Activated naive CD4-positive, alpha-beta T cell treated with anti-CD3 and anti-CD28 coated beads, Interleukin-2, amount 50 U/mL, for 72 hours (primary cell): ENCODE measurements at regions not wholly inside any gene's neighbourhood (a gene's known extent, or its start where the extent isn't known, plus 50 kb on each side); places are given as distances from the start of the nearest gene placed in this dataset.

Source experiments
- ATAC-seq, 2 donors: fragments of 150-1000 bp; cut with Tn5 transposase; 2 replicates each; pipeline ENCODE4 v1.10.0; 2021; ENCODE audit warnings: mild to moderate bottlenecking in 2 of 2, moderate library complexity in 2 of 2
- DNase-seq, 2 donors: peaks; one replicate each; pipeline ENCODE4 v3.0.0; 2021 to 2022; ENCODE audit warnings: low spot score in 2 of 2
- H3K27ac Mint-ChIP-seq, 2 donors: one replicate each; pipeline ENCODE4 v1.8.0; 2022; ENCODE audit warnings: mild to moderate bottlenecking in 2 of 2, mixed read lengths in 2 of 2
- H3K36me3 Mint-ChIP-seq, 2 donors: one replicate each; pipeline ENCODE4 v1.8.0; 2022; ENCODE audit warnings: mixed read lengths in 2 of 2
- H3K9me3 Mint-ChIP-seq, 2 donors: one replicate each; pipeline ENCODE4 v1.8.0; 2022; ENCODE audit warnings: mixed read lengths in 2 of 2

- Mint-ChIP-seq H3K9me3 (peaks cover 0 to under 1% of the 10 kb centered on the region in 2 donors), H3K27ac (no peak overlapping the region), H3K36me3 (no peaks in the 10 kb centered on the region)
- DNase-seq = no peak
- ATAC-seq = no peak
Observed at GRCh38 chr9:135032041-135032835, 55.2 kb upstream of the OLFM1 start.

GRCh38 chr9:135032868-135033460 is 54.5 kb upstream of the OLFM1 start:
- no peak for ATAC-seq
- peak in 1 of 2 donors; percentile 4 for DNase-seq
- no peak overlapping the region for H3K27ac Mint-ChIP-seq
- no peaks in the 10 kb centered on the region for H3K36me3 Mint-ChIP-seq
- no peaks in the 10 kb centered on the region for H3K9me3 Mint-ChIP-seq

DNA sequence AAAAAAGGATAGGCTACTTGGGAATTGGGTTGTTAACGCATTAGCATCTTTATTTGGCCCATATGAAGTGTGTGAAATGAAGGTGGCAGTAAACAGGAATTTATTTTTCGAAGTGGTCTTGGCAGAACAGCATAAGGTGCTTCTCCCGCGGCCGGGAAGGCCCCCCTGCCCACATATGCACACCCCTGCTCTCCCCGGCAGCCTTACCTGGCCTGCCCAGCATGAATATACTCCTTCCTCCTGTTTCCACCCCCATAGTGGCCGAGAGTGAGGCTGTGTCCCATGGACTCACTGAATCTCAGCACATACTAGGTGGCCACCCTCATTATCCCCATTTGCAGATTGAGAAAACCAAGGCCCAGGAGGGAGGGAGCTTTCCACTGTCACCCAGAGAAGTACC is 54.0 kb upstream of the OLFM1 start:
- ATAC-seq = no peak
- Mint-ChIP-seq H3K9me3 (no peaks in the 10 kb centered on the region), H3K27ac (no peak overlapping the region), H3K36me3 (no peaks in the 10 kb centered on the region)
- DNase-seq = peak in 1 of 2 donors; percentile 20

DNA sequence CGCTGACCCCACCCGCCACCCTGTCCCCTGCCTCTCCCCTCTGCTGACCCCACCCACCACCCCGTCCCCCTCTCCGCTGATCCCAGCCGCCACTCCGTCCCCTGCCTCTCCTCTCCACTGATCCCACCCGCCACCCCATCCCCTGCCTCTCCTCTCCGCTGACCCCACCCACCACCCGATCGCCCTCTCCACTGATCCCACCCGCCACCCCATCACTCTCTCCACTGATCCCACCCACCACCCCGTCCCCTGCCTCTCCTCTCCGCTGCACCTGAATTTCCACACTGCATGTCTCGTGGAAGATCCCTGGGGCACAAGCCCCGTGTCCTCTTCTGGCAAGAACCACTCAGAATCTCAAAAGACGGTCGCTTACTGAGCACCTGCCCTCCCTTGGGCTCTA is 53.4 kb upstream of the OLFM1 start:
- ATAC-seq (no peak), DNase-seq (no peak)
- Mint-ChIP-seq H3K27ac (no peak overlapping the region), H3K9me3 (no peaks in the 10 kb centered on the region), H3K36me3 (no peaks in the 10 kb centered on the region)

- DNase-seq = peak in 1 of 2 donors; percentile 28
Observed at GRCh38 chr9:135035781-135036760, 51.4 kb upstream of the OLFM1 start.

GRCh38 chr9:135036861-135037465 is 50.5 kb upstream of the OLFM1 start:
- peak in 1 of 2 donors; percentile 31 for DNase-seq
- no peaks in the 10 kb centered on the region for H3K9me3 Mint-ChIP-seq
- ATAC-seq = no peak
- H3K36me3 Mint-ChIP-seq = no peaks in the 10 kb centered on the region
- no peak overlapping the region for H3K27ac Mint-ChIP-seq

More at GRCh38 chr9:135035781-135036760, 51.4 kb upstream of the OLFM1 start:
- ATAC-seq = no peak
- H3K27ac Mint-ChIP-seq = no peak overlapping the region
- no peaks in the 10 kb centered on the region for H3K9me3 Mint-ChIP-seq
- H3K36me3 Mint-ChIP-seq = no peaks in the 10 kb centered on the region

DNA sequence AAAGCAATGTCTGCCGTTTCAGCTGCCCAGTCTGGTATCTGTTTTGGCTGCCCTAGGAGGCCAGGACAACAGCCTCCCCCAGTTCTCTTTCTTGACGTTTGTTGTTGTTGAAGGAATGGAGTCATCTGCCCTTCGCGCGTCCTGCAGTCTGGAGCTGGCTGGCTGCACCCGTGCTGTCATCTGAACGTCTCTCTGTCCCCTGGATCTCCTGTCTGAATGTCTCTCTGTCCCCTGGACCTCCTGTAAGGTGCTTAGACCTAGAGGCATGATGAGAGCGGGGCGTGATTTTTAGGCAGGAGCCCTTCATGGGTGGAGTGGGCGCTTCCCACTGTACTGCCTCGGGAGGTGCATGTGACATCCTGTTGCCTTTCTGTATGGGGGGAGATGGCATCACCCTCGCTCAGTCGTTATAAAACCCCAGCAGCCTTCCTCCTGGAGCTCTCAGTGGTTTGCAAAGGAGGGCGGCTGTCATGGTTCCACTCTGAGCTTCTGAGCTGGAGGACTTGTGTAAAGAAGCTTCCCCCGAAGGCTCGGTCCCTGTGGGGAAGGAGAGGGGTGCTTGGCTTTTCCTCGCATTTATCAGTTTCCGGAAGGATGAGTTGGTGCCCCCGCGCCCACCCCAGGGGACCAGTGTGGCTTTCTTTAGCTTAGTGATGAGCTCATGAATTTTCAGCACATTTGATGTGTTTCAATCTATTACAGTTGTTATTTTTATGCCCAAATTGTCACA is 49.8 kb upstream of the OLFM1 start:
- Mint-ChIP-seq H3K9me3 (no peaks in the 10 kb centered on the region), H3K36me3 (no peaks in the 10 kb centered on the region), H3K27ac (no peak overlapping the region)
- DNase-seq (peak in 1 of 2 donors; percentile 35), ATAC-seq (no peak)
